Coronary artery (tissue), 2 donors: ENCODE measurements at regions not wholly inside any gene's neighbourhood (a gene's known extent, or its start where the extent isn't known, plus 50 kb on each side); places are given as distances from the start of the nearest gene placed in this dataset.
A peak's percentile ranks its signal among the peaks of the same experiment; 100 is the strongest.
"Not testable (repeated sequence)": the region's sequence is repeated elsewhere in the genome, so short reads cannot be mapped to it uniquely, and the experiment has no call there.

ENCODE experiments used
- DNase-seq: peaks from one replicate; pipeline ENCODE4 v3.0.0-alpha.2; 2017; ENCODE audit warnings: low spot score
- H3K27ac ChIP-seq, 2 donors: fragments of 200-600 bp; sonication (generic); one replicate each; pipeline ENCODE4 v1.5.1; 2016 to 2019
- H3K4me3 ChIP-seq: fragments of 200-600 bp; sonication (generic); 2 replicates; pipeline ENCODE4 v1.5.1; 2016; ENCODE audit warnings: mild to moderate bottlenecking, moderate library complexity
- TF ChIP-seq, protein P1 (sequence below): fragments of 200-600 bp; sonication (generic); IDR thresholded peaks from one replicate; pipeline ENCODE4 v1.5.1; 2019; ENCODE audit warnings: antibody characterized with exemption

GRCh38 chr4:146051728-146052391 is 113.2 kb upstream of the ZNF827 start:
- TF ChIP-seq, protein P1, sequence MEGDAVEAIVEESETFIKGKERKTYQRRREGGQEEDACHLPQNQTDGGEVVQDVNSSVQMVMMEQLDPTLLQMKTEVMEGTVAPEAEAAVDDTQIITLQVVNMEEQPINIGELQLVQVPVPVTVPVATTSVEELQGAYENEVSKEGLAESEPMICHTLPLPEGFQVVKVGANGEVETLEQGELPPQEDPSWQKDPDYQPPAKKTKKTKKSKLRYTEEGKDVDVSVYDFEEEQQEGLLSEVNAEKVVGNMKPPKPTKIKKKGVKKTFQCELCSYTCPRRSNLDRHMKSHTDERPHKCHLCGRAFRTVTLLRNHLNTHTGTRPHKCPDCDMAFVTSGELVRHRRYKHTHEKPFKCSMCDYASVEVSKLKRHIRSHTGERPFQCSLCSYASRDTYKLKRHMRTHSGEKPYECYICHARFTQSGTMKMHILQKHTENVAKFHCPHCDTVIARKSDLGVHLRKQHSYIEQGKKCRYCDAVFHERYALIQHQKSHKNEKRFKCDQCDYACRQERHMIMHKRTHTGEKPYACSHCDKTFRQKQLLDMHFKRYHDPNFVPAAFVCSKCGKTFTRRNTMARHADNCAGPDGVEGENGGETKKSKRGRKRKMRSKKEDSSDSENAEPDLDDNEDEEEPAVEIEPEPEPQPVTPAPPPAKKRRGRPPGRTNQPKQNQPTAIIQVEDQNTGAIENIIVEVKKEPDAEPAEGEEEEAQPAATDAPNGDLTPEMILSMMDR, result no peak
- DNase-seq, result no peak
- no peak overlapping the region for H3K4me3 ChIP-seq
- H3K27ac ChIP-seq, result peak overlapping the region in 1 of 2 donors; percentile 11

GRCh38 chr4:146051223-146051622 is 112.6 kb upstream of the ZNF827 start:
- TF ChIP-seq, protein P1, result no peak
- Histone ChIP-seq H3K27ac (no peak overlapping the region), H3K4me3 (no peak overlapping the region)
- DNase-seq, result no peak

DNA sequence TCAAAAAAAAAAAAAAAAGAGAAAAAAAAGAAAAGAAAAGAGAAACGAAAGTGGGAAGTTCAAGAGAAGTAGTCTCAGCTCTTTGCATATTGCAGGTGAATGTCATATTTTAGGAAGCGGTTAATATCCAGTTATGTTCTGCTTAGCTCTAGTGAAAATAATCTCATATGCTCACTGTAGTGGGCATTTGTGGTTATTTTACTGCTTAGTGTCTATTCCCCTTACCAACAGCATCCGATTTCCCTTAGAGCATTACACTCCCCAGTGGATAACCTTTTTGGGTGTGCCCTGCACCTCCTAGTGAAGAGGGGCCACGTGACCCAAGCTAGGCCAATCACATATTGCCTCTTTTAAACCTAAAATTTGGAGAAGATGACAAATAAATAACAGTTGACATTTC is 111.2 kb upstream of the ZNF827 start:
- Histone ChIP-seq H3K27ac (no peak overlapping the region), H3K4me3 (no peak overlapping the region)

GRCh38 chr4:146047768-146048167 is 109.1 kb upstream of the ZNF827 start:
- not testable (repeated sequence) for H3K4me3 ChIP-seq, H3K27ac ChIP-seq, DNase-seq

More for the DNA sequence above, 111.2 kb upstream of the ZNF827 start:
- TF ChIP-seq, protein P1, result no peak
- DNase-seq, result no peak

DNA sequence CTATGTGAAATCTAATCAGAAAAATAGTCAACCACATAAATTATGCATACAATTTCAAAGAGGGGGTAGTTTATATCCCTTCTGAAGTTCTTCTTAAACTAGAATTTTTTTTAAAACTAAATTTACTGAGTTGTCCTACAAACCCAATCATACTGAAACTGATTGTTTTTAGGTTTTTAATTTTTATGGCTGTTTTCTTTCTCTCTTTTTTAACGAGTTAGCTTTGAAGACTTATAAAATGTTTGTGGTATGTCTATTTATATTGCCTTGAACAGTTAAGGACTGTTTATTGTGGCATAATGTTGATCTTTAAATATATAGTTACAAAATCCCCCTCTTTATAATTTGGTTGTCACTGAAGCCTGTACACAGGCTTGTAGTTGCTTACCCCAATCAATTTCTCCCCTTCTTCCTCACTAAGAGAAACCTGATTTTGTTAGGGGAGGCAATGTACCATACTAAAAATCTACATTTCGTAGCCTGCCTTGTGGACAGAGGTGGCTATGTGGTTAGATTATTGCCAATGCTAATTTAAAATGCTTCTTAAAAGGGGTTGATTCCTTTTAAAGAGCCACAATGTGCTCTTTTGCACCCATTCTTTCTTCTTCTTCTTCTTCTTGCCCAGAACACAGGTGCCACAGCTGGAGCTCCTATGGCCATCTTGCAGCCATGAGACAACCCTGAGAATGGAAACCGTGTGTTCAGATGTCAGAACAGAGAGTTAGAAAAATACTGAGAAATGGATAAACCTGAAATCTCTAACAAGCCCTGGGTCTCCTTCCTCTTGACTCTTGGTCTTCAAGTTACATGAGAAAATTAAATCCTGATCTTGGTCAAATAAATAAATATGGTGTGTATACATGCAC is 102.7 kb upstream of the ZNF827 start:
- no peak for DNase-seq
- H3K4me3 ChIP-seq, result no peak overlapping the region
- TF ChIP-seq, protein P1, result no peak
- H3K27ac ChIP-seq, result no peak overlapping the region

- no peak for DNase-seq
- no peak overlapping the region for H3K4me3 ChIP-seq
- TF ChIP-seq, protein P1, result no peak
- no peak overlapping the region for H3K27ac ChIP-seq
Measured at GRCh38 chr4:146040623-146041022, 102.0 kb upstream of the ZNF827 start.

GRCh38 chr4:146033149-146033548 is 94.5 kb upstream of the ZNF827 start:
- no peak for DNase-seq
- no peak overlapping the region for H3K4me3 ChIP-seq
- TF ChIP-seq, protein P1, result no peak
- H3K27ac ChIP-seq, result no peak overlapping the region
